Activated CD4-positive, alpha-beta T cell treated with anti-CD3 and anti-CD28 coated beads for 36 hours (primary cell): ENCODE measurements at regions not wholly inside any gene's neighbourhood (a gene's known extent, or its start where the extent isn't known, plus 50 kb on each side); places are given as distances from the start of the nearest gene placed in this dataset.
"Not testable (repeated sequence)": the region's sequence is repeated elsewhere in the genome, so short reads cannot be mapped to it uniquely, and the experiment has no call there.

Source experiments
- ATAC-seq: fragments of 200-7000 bp; cut with Tn5 transposase; one replicate; pipeline ENCODE4 v1.10.0; 2021; ENCODE audit warnings: mild to moderate bottlenecking, moderate library complexity
- CTCF ChIA-PET: fragments of 350-600 bp; sonication (Branson Sonifier 250); formaldehyde crosslinking; loops from one replicate; lab custom pipeline; 2021; ENCODE audit warnings: antibody characterized with exemption; lab: Charles Lee
- POLR2A ChIA-PET: fragments of 350-600 bp; sonication (Branson Sonifier 250); formaldehyde crosslinking; loops from one replicate; lab custom pipeline; 2021; ENCODE audit warnings: antibody characterized with exemption, inconsistent platforms; lab: Charles Lee
- DNase-seq: peaks from one replicate; pipeline ENCODE4 v3.0.0-alpha.2; 2020
- H3K27ac Mint-ChIP-seq: one replicate; pipeline ENCODE4 v1.8.0; 2021; ENCODE audit warnings: mixed read lengths
- H3K27me3 Mint-ChIP-seq: one replicate; pipeline ENCODE4 v1.8.0; 2021; ENCODE audit warnings: mixed read lengths
- H3K36me3 Mint-ChIP-seq: one replicate; pipeline ENCODE4 v1.8.0; 2021; ENCODE audit warnings: low read depth, mixed read lengths
- H3K4me1 Mint-ChIP-seq: one replicate; pipeline ENCODE4 v1.8.0; 2021; ENCODE audit warnings: mixed read lengths
- H3K4me3 Mint-ChIP-seq: one replicate; pipeline ENCODE4 v1.8.0; 2021; ENCODE audit warnings: mild to moderate bottlenecking, moderate library complexity, mixed read lengths
- H3K9me3 Mint-ChIP-seq: one replicate; pipeline ENCODE4 v1.8.0; 2021; ENCODE audit warnings: low read depth, mixed read lengths
- intact Hi-C, 2 experiments: fragments of 100-400 bp; cut with DNase I in 1 of 2; cut with micrococcal nuclease in 1 of 2; formaldehyde crosslinking; loops; one replicate each; pipeline versions ENCODE4 v1.14.2 to v1.15.1; 2022 to 2024; cut with DNase I, micrococcal nuclease

- ATAC-seq = peak; percentile 97
- intact Hi-C loops = loop anchor here (1.0 to 10.0 kb wide), 7 partner anchors 13 to 928 kb away; partner anchors contain the start of genes CDC37L1 (in 1 of the 2) and GLIS3 (in 1 of the 2)
- ChIA-PET CTCF (interaction anchor here (0.5 to 1.0 kb wide), 3 partner anchors 13 to 668 kb away, joined by 3 to 4 read pairs (median 3); no protein-coding TSS in a partner anchor), POLR2A (no interaction called here)
- peak overlapping the region; percentile 81 for H3K27ac Mint-ChIP-seq
- peaks cover 2% of the 10 kb centered on the region for H3K36me3 Mint-ChIP-seq
- peaks cover 32% of the 10 kb centered on the region for H3K4me1 Mint-ChIP-seq
- no peak overlapping the region for H3K4me3 Mint-ChIP-seq
- H3K9me3 Mint-ChIP-seq = no peaks in the 10 kb centered on the region
- peaks cover 7% of the 10 kb centered on the region for H3K27me3 Mint-ChIP-seq
- peak; percentile 72 for DNase-seq
Measured at GRCh38 chr9:3746296-3747275, 220.8 kb upstream of the RFX3 start.

GRCh38 chr9:3743901-3744413, 218.2 kb upstream of the RFX3 start:
- no peak for DNase-seq
- H3K4me1 Mint-ChIP-seq = peaks cover 30% of the 10 kb centered on the region
- H3K27ac Mint-ChIP-seq = no peak overlapping the region
- intact Hi-C loops = loop anchor here (10.0 kb wide), 2 partner anchors 561 to 931 kb away; partner anchors contain the start of genes CDC37L1 (in 1 of the 2) and GLIS3 (in 1 of the 2)
- POLR2A ChIA-PET = no interaction called here
- peaks cover 2% of the 10 kb centered on the region for H3K36me3 Mint-ChIP-seq
- H3K9me3 Mint-ChIP-seq = no peaks in the 10 kb centered on the region
- CTCF ChIA-PET = interaction anchor here (1.1 to 1.5 kb wide), 2 partner anchors 9 to 80 kb away, joined by 3 read pairs; no protein-coding TSS in a partner anchor
- H3K4me3 Mint-ChIP-seq = no peak overlapping the region
- no peak for ATAC-seq
- peaks cover 11% of the 10 kb centered on the region for H3K27me3 Mint-ChIP-seq

GRCh38 chr9:3742586-3742985, 216.8 kb upstream of the RFX3 start:
- Mint-ChIP-seq H3K27me3 (peaks cover 11% of the 10 kb centered on the region), H3K27ac (no peak overlapping the region), H3K4me1 (peaks cover 26% of the 10 kb centered on the region), H3K4me3 (no peak overlapping the region), H3K9me3 (no peaks in the 10 kb centered on the region), H3K36me3 (peaks cover 2% of the 10 kb centered on the region)
- ChIA-PET CTCF (interaction anchor here (1.2 kb wide), 1 partner anchor 10 kb away, joined by 7 read pairs; no protein-coding TSS in a partner anchor), POLR2A (no interaction called here)
- intact Hi-C loops = loop anchor here (10.0 kb wide), 2 partner anchors 562 to 932 kb away; partner anchors contain the start of genes CDC37L1 (in 1 of the 2) and GLIS3 (in 1 of the 2)
- ATAC-seq (no peak), DNase-seq (no peak)

GRCh38 chr9:3741729-3742128, 215.9 kb upstream of the RFX3 start:
- DNase-seq (no peak), ATAC-seq (no peak)
- ChIA-PET CTCF (interaction anchor here (0.7 to 1.2 kb wide), 3 partner anchors 9 to 574 kb away, joined by 3 to 7 read pairs (median 3); no protein-coding TSS in a partner anchor), POLR2A (no interaction called here)
- Mint-ChIP-seq H3K4me3 (no peak overlapping the region), H3K27me3 (peaks cover 13% of the 10 kb centered on the region), H3K27ac (no peak overlapping the region), H3K36me3 (peaks cover 2% of the 10 kb centered on the region), H3K4me1 (peaks cover 25% of the 10 kb centered on the region), H3K9me3 (no peaks in the 10 kb centered on the region)
- intact Hi-C loops = loop anchor here (10.0 kb wide), 2 partner anchors 563 to 933 kb away; partner anchors contain the start of genes CDC37L1 (in 1 of the 2) and GLIS3 (in 1 of the 2)

GRCh38 chr9:3740690-3741419, 215.1 kb upstream of the RFX3 start:
- CTCF ChIA-PET = interaction anchor here (0.7 to 0.9 kb wide), 2 partner anchors 494 to 575 kb away, joined by 3 read pairs; no protein-coding TSS in a partner anchor
- peaks cover 2% of the 10 kb centered on the region for H3K36me3 Mint-ChIP-seq
- no peak for ATAC-seq
- H3K4me1 Mint-ChIP-seq = peaks cover 16% of the 10 kb centered on the region
- POLR2A ChIA-PET = no interaction called here
- no peak overlapping the region for H3K27ac Mint-ChIP-seq
- H3K4me3 Mint-ChIP-seq = no peak overlapping the region
- DNase-seq = no peak
- no peaks in the 10 kb centered on the region for H3K9me3 Mint-ChIP-seq
- peaks cover 13% of the 10 kb centered on the region for H3K27me3 Mint-ChIP-seq
- intact Hi-C loops = loop anchor here (10.0 kb wide), 2 partner anchors 564 to 934 kb away; partner anchors contain the start of genes CDC37L1 (in 1 of the 2) and GLIS3 (in 1 of the 2)

- ChIA-PET CTCF (interaction anchor here (1.1 kb wide), 1 partner anchor 8 kb away, joined by 3 read pairs; no protein-coding TSS in a partner anchor), POLR2A (no interaction called here)
- DNase-seq (no peak), ATAC-seq (no peak)
- Mint-ChIP-seq H3K27me3 (peaks cover 5% of the 10 kb centered on the region), H3K36me3 (no peaks in the 10 kb centered on the region), H3K9me3 (no peaks in the 10 kb centered on the region), H3K4me1 (peaks cover 21% of the 10 kb centered on the region), H3K27ac (no peak overlapping the region), H3K4me3 (no peak overlapping the region)
- intact Hi-C loops = loop anchor here in 1 of 2 experiments (10.0 kb wide), 3 partner anchors 199 to 629 kb away; no protein-coding TSS in a partner anchor
Measured at GRCh38 chr9:3736161-3736560, 210.4 kb upstream of the RFX3 start.

- intact Hi-C loops = loop anchor here in 1 of 2 experiments (10.0 kb wide), 3 partner anchors 200 to 630 kb away; no protein-coding TSS in a partner anchor
- ATAC-seq = no peak
- peaks cover 5% of the 10 kb centered on the region for H3K27me3 Mint-ChIP-seq
- DNase-seq = no peak
- ChIA-PET CTCF (interaction anchor here (0.6 to 3.3 kb wide), 3 partner anchors 9 to 382 kb away, joined by 3 to 16 read pairs (median 3); no protein-coding TSS in a partner anchor), POLR2A (no interaction called here)
- no peaks in the 10 kb centered on the region for H3K9me3 Mint-ChIP-seq
- no peaks in the 10 kb centered on the region for H3K36me3 Mint-ChIP-seq
- H3K4me3 Mint-ChIP-seq = no peak overlapping the region
- H3K4me1 Mint-ChIP-seq = peaks cover 29% of the 10 kb centered on the region
- H3K27ac Mint-ChIP-seq = no peak overlapping the region
Measured at GRCh38 chr9:3735251-3735650, 209.4 kb upstream of the RFX3 start.

GRCh38 chr9:3733527-3734262, 207.9 kb upstream of the RFX3 start:
- intact Hi-C loops = loop anchor here (2.0 to 10.0 kb wide), 8 partner anchors 201 to 633 kb away; no protein-coding TSS in a partner anchor
- CTCF ChIA-PET = interaction anchor here (0.5 to 3.3 kb wide), 9 partner anchors 12 to 605 kb away, joined by 3 to 16 read pairs (median 3); no protein-coding TSS in a partner anchor
- H3K27me3 Mint-ChIP-seq, H3K4me3 Mint-ChIP-seq, H3K27ac Mint-ChIP-seq, POLR2A ChIA-PET, ATAC-seq, DNase-seq, H3K9me3 Mint-ChIP-seq, H3K36me3 Mint-ChIP-seq: not testable (repeated sequence)
- H3K4me1 Mint-ChIP-seq = peaks cover 31% of the 10 kb centered on the region

- Mint-ChIP-seq H3K9me3 (no peaks in the 10 kb centered on the region), H3K4me1 (peaks cover 31% of the 10 kb centered on the region), H3K27me3 (peaks cover 2% of the 10 kb centered on the region), H3K36me3 (no peaks in the 10 kb centered on the region), H3K27ac (no peak overlapping the region), H3K4me3 (no peak overlapping the region)
- DNase-seq = no peak
- intact Hi-C loops = loop anchor here (2.0 to 10.0 kb wide), 8 partner anchors 202 to 634 kb away; no protein-coding TSS in a partner anchor
- POLR2A ChIA-PET = no interaction called here
- CTCF ChIA-PET = interaction anchor here (0.5 to 3.3 kb wide), 12 partner anchors 9 to 634 kb away, joined by 3 to 16 read pairs (median 3); no protein-coding TSS in a partner anchor
- ATAC-seq = no peak
Measured at GRCh38 chr9:3733039-3733408, 207.2 kb upstream of the RFX3 start.
